Neural cell (in vitro differentiated cells): ENCODE measurements at regions not wholly inside any gene's neighbourhood (a gene's known extent, or its start where the extent isn't known, plus 50 kb on each side); places are given as distances from the start of the nearest gene placed in this dataset.

Source experiments
- H2AFZ ChIP-seq: fragments of 200-600, 300-800 bp; sonication (generic), shearing (Covaris generic); 2 replicates; pipeline ENCODE4 v1.6.0; 2014; ENCODE audit warnings: low read depth, mild to moderate bottlenecking, antibody characterized with exemption, low read length, moderate library complexity
- H3F3A ChIP-seq: fragments of 200-600 bp; shearing (Covaris generic); 2 replicates; pipeline ENCODE4 v1.6.1; 2016; ENCODE audit warnings: mild to moderate bottlenecking, moderate library complexity, mixed read lengths, antibody characterized with exemption, low read length; ENCODE audit not compliant: insufficient read depth, poor library complexity, severe bottlenecking
- H3K27ac ChIP-seq: fragments of 200-600, 300-800 bp; sonication (generic), shearing (Covaris generic); 2 replicates; pipeline ENCODE4 v1.5.1; 2014; ENCODE audit warnings: mild to moderate bottlenecking, low read length, moderate library complexity
- H3K27me3 ChIP-seq: fragments of 300-800, 200-600 bp; sonication (generic), shearing (Covaris generic); 2 replicates; pipeline ENCODE4 v1.6.0; 2014; ENCODE audit warnings: mild to moderate bottlenecking, low read depth, low read length, moderate library complexity; ENCODE audit not compliant: insufficient read depth
- H3K36me3 ChIP-seq: fragments of 300-800, 200-600 bp; sonication (generic), shearing (Covaris generic); 2 replicates; pipeline ENCODE4 v1.5.1; 2014; ENCODE audit warnings: mild to moderate bottlenecking, antibody characterized with exemption, low read length, moderate library complexity; ENCODE audit not compliant: insufficient read depth
- H3K4me2 ChIP-seq: fragments of 300-800, 200-600 bp; sonication (generic), shearing (Covaris generic); 2 replicates; pipeline ENCODE4 v1.6.0; 2014; ENCODE audit warnings: mild to moderate bottlenecking, low read length
- H3K4me3 ChIP-seq: fragments of 300-800, 200-600 bp; sonication (generic), shearing (Covaris generic); 2 replicates; pipeline ENCODE4 v1.5.1; 2014; ENCODE audit warnings: mild to moderate bottlenecking, low read length, moderate library complexity
- H3K79me2 ChIP-seq: fragments of 200-600 bp; shearing (Covaris generic); replicated peaks from 2 replicates; pipeline ENCODE4 v1.6.0; 2014; ENCODE audit warnings: mild to moderate bottlenecking, low read length, moderate library complexity; ENCODE audit not compliant: insufficient read depth
- H3K9ac ChIP-seq: fragments of 300-800, 200-600 bp; sonication (generic), shearing (Covaris generic); 2 replicates; pipeline ENCODE4 v1.6.1; 2016; ENCODE audit warnings: mild to moderate bottlenecking, low read length, mixed read lengths
- H3K9me2 ChIP-seq: fragments of 200-600 bp; shearing (Covaris generic); 2 replicates; pipeline ENCODE4 v1.6.1; 2016; ENCODE audit warnings: mild to moderate bottlenecking, low read length, mixed read lengths; ENCODE audit not compliant: insufficient read depth
- H3K9me3 ChIP-seq: fragments of 200-600, 300-800 bp; sonication (generic), shearing (Covaris generic); 2 replicates; pipeline ENCODE4 v1.6.1; 2016; ENCODE audit warnings: mild to moderate bottlenecking, mixed run types, low read length, moderate library complexity, mixed read lengths
- H4K20me1 ChIP-seq: fragments of 200-600 bp; shearing (Covaris generic); 2 replicates; pipeline ENCODE4 v1.6.1; 2016; ENCODE audit warnings: mild to moderate bottlenecking, mixed run types; ENCODE audit not compliant: insufficient read depth
- EP300 ChIP-seq: fragments of 450-650 bp; conservative IDR thresholded peaks from 2 replicates; pipeline ENCODE4 v1.6.1; 2014; ENCODE audit warnings: antibody characterized with exemption, mild to moderate bottlenecking, moderate library complexity; ENCODE audit not compliant: poor library complexity, severe bottlenecking
- EZH2 ChIP-seq: fragments of 200-600, 300-800 bp; shearing (Covaris generic), sonication (generic); IDR thresholded peaks from 2 replicates; pipeline ENCODE4 v1.6.1; 2014; ENCODE audit warnings: antibody characterized with exemption, low read length, borderline replicate concordance, mild to moderate bottlenecking; ENCODE audit not compliant: insufficient read depth, poor library complexity, severe bottlenecking
- MXI1 ChIP-seq: fragments of 450-650 bp; conservative IDR thresholded peaks from 2 replicates; pipeline ENCODE4 v1.6.1; 2014; ENCODE audit warnings: antibody characterized with exemption, mild to moderate bottlenecking; ENCODE audit not compliant: poor library complexity, severe bottlenecking
- POLR2AphosphoS5 ChIP-seq: IDR thresholded peaks from 2 replicates; pipeline ENCODE4 v1.6.1; 2012
- RAD21 ChIP-seq: fragments of 450-650 bp; conservative IDR thresholded peaks from 2 replicates; pipeline ENCODE4 v1.6.1; 2014; ENCODE audit warnings: antibody characterized with exemption, mild to moderate bottlenecking, moderate library complexity
- SMC3 ChIP-seq: fragments of 450-650 bp; conservative IDR thresholded peaks from 2 replicates; pipeline ENCODE4 v1.6.1; 2014; ENCODE audit warnings: antibody characterized with exemption, mild to moderate bottlenecking, moderate library complexity; ENCODE audit not compliant: poor library complexity
- TAF1 ChIP-seq: IDR thresholded peaks from 2 replicates; pipeline ENCODE4 v1.6.1; 2012; ENCODE audit warnings: low read depth
- TF ChIP-seq, protein P1 (sequence below): IDR thresholded peaks from 2 replicates; pipeline ENCODE4 v1.6.1; 2012; ENCODE audit warnings: borderline replicate concordance
- TF ChIP-seq, protein P2 (sequence below): fragments of 450-650 bp; IDR thresholded peaks from 2 replicates; pipeline ENCODE4 v1.5.1; 2014; ENCODE audit warnings: antibody characterized with exemption, mild to moderate bottlenecking, moderate library complexity; ENCODE audit not compliant: poor library complexity, severe bottlenecking

DNA sequence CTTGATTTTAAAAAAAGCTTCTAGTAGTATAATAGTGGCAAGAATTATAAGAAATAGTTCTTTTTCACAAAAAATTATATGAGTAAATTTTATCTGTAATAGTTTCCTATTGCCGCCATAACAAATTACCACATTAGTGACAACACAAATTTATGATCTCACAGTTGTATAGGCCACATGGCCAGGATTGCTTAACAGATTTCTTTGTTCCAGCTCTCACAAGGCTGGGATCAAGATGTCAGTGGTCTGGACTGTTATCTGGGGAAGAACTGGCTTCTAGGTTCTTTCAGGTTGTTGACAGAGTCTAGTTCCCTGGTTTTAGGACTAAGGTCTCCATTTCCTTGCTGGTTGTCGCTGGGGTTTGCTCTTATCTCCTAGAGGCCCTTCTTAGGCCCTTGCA, 236.4 kb downstream of the USP25 start:
- Histone ChIP-seq H2AFZ (no peak overlapping the region), H3K9ac (no peak overlapping the region), H4K20me1 (no peaks in the 10 kb centered on the region), H3K4me3 (no peak overlapping the region), H3K79me2 (no peaks in the 10 kb centered on the region), H3F3A (no peaks in the 10 kb centered on the region), H3K27ac (no peak overlapping the region), H3K9me2 (no peaks in the 10 kb centered on the region), H3K27me3 (no peaks in the 10 kb centered on the region), H3K36me3 (no peaks in the 10 kb centered on the region), H3K9me3 (no peaks in the 10 kb centered on the region), H3K4me2 (no peak overlapping the region)
- TF ChIP-seq, protein P1, sequence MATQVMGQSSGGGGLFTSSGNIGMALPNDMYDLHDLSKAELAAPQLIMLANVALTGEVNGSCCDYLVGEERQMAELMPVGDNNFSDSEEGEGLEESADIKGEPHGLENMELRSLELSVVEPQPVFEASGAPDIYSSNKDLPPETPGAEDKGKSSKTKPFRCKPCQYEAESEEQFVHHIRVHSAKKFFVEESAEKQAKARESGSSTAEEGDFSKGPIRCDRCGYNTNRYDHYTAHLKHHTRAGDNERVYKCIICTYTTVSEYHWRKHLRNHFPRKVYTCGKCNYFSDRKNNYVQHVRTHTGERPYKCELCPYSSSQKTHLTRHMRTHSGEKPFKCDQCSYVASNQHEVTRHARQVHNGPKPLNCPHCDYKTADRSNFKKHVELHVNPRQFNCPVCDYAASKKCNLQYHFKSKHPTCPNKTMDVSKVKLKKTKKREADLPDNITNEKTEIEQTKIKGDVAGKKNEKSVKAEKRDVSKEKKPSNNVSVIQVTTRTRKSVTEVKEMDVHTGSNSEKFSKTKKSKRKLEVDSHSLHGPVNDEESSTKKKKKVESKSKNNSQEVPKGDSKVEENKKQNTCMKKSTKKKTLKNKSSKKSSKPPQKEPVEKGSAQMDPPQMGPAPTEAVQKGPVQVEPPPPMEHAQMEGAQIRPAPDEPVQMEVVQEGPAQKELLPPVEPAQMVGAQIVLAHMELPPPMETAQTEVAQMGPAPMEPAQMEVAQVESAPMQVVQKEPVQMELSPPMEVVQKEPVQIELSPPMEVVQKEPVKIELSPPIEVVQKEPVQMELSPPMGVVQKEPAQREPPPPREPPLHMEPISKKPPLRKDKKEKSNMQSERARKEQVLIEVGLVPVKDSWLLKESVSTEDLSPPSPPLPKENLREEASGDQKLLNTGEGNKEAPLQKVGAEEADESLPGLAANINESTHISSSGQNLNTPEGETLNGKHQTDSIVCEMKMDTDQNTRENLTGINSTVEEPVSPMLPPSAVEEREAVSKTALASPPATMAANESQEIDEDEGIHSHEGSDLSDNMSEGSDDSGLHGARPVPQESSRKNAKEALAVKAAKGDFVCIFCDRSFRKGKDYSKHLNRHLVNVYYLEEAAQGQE = no peak
- TF ChIP-seq SMC3 = no peak
- no peak for TF ChIP-seq EP300
- TF ChIP-seq POLR2AphosphoS5 = no peak
- TF ChIP-seq, protein P2, sequence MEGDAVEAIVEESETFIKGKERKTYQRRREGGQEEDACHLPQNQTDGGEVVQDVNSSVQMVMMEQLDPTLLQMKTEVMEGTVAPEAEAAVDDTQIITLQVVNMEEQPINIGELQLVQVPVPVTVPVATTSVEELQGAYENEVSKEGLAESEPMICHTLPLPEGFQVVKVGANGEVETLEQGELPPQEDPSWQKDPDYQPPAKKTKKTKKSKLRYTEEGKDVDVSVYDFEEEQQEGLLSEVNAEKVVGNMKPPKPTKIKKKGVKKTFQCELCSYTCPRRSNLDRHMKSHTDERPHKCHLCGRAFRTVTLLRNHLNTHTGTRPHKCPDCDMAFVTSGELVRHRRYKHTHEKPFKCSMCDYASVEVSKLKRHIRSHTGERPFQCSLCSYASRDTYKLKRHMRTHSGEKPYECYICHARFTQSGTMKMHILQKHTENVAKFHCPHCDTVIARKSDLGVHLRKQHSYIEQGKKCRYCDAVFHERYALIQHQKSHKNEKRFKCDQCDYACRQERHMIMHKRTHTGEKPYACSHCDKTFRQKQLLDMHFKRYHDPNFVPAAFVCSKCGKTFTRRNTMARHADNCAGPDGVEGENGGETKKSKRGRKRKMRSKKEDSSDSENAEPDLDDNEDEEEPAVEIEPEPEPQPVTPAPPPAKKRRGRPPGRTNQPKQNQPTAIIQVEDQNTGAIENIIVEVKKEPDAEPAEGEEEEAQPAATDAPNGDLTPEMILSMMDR = no peak
- no peak for TF ChIP-seq MXI1
- TF ChIP-seq EZH2 = no peak
- TF ChIP-seq TAF1 = no peak
- TF ChIP-seq RAD21 = no peak

DNA sequence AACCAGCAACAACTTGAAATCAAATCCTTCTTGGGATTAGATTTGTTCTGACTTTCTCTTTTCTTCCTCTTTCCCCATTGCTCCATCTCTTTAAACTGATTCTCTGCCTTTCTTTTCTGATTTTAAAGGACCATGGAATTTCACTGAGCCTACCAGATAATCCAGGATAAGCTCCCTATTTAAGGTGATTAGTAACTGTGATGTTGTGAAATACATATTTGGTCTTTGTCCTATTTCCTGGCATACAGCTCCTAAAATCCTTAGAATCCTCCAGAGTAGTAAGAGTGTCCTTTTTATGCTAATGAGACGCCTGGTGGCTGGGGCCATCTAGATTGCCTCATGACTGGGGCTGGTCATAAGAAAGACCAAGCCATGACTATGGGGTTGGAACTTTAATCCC, 236.9 kb downstream of the USP25 start:
- H3K36me3 ChIP-seq = no peaks in the 10 kb centered on the region
- no peak overlapping the region for H3K4me2 ChIP-seq
- H3K27me3 ChIP-seq = no peaks in the 10 kb centered on the region
- no peaks in the 10 kb centered on the region for H3K9me3 ChIP-seq
- no peak overlapping the region for H3K27ac ChIP-seq
- no peak overlapping the region for H3K9ac ChIP-seq
- no peaks in the 10 kb centered on the region for H3K79me2 ChIP-seq
- H3K4me3 ChIP-seq = no peak overlapping the region
- no peaks in the 10 kb centered on the region for H3K9me2 ChIP-seq
- TF ChIP-seq SMC3 = no peak
- no peaks in the 10 kb centered on the region for H3F3A ChIP-seq
- no peak overlapping the region for H2AFZ ChIP-seq
- H4K20me1 ChIP-seq = no peaks in the 10 kb centered on the region

DNA sequence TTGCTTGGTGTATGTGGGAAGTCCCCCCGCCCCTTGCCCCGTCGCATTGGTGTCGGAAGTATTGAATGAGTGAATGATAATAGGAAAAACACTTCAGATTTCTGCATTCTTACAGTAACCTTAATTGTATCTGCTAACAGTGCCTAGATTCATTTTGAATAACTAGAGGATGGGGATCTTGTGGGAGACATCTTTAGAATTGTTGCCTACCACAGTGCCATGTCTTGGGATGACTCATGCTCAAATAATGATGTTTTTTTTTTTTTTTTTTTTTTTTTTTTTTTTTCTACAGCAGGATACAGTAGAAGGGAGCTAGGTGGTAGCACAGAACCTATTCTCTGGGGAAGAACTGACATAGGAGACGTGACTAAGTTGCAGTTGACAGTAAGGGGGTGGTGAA, 237.9 kb downstream of the USP25 start:
- H3K9me3 ChIP-seq = no peaks in the 10 kb centered on the region
- H3K36me3 ChIP-seq = no peaks in the 10 kb centered on the region
- H3F3A ChIP-seq = no peaks in the 10 kb centered on the region
- H3K4me3 ChIP-seq = no peak overlapping the region
- no peaks in the 10 kb centered on the region for H3K79me2 ChIP-seq
- H3K9me2 ChIP-seq = no peaks in the 10 kb centered on the region
- TF ChIP-seq, protein P2 = no peak
- TF ChIP-seq MXI1 (no peak), EP300 (no peak), SMC3 (no peak), EZH2 (no peak)
- TF ChIP-seq, protein P1 = no peak
- no peak overlapping the region for H3K4me2 ChIP-seq
- H3K27ac ChIP-seq = no peak overlapping the region
- no peaks in the 10 kb centered on the region for H4K20me1 ChIP-seq
- no peak overlapping the region for H3K9ac ChIP-seq
- no peaks in the 10 kb centered on the region for H3K27me3 ChIP-seq
- no peak overlapping the region for H2AFZ ChIP-seq
